Hematopoietic multipotent progenitor cell treated with erythropoietin and hydrocortisone succinate and interleukin-3 and kit ligand, for 17 days (in vitro differentiated cells): ENCODE measurements at regions not wholly inside any gene's neighbourhood (a gene's known extent, or its start where the extent isn't known, plus 50 kb on each side); places are given as distances from the start of the nearest gene placed in this dataset.

Source experiments
- DNase-seq: peaks from one replicate; pipeline ENCODE4 v3.0.0-alpha.2; 2015; ENCODE audit warnings: low spot score

DNA sequence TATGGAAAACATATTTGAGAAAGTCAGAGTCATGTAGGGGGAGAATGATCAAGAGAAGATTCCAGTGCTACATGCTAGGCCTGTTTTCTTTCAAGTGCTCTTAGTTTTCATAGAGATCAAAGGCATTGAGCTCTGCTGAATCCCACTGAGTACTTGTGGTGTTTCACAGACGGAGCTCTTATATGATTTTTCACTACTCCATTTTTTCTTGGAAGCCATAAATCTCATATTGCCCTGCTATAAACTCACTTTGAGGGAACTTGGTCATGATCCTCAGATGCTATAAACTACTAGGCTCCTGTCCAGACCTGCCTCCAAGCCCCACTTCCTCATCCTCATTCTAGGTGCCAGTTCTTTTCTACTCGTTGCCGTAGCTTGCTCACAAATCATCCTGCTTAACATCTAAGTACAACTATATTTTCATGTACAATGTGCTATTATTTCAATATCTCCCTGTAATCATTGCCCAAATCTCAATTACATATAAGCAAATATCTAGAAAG, 180.8 kb upstream of the CCDC179 start:
- DNase-seq = no peak

DNA sequence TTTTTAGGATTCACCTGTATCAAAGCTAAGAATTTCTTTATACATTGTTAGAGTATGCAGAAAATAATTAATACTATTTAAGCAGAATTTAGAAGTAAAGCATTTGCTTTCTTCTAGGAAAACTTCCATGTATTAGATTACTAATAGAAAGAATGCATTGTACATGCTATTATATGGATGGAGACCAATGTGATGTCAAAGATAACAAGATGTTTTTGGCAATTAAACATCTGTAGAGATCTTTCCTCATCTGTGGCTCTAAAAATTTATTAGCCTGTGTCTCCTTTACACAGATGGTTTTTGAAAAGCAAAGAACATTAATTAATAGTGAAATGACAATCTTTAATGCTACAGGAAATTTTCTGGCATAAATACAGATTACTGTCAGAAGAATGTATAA, 198.4 kb upstream of the CCDC179 start:
- DNase-seq = no peak

GRCh38 chr11:23063276-23063675, 203.0 kb upstream of the CCDC179 start:
- DNase-seq = no peak

DNA sequence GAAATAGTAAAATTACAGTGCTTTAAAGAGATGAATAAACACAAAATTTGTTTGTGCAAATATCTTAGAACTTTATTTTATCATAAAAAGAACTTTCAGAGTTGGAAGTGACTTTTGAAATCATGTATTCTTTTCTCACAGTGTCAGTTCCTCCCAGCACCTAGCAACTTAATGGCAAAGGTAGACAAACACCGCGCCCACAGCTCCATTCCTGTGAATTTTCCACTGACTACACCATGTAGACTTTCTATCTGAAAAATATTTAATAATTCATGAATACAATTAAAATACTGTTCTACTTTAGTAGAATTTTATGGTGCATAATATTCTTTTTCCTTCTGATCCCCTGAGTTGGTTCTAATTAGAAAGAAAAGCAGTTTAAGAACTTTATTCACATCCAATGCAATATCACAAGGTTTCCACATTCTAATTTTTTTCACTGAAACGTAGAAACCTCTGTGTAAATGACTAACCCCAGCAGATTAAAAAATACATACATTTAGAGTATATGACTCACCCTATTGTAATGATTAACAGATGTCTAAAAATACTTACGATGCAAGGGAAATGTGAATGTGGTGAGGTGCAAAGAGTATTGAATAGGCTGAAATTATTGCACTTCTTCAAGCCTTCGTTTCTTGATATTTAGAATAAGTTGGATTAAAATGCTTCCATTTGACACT, 218.2 kb upstream of the CCDC179 start:
- DNase-seq = no peak

- no peak for DNase-seq
Measured at GRCh38 chr11:23079382-23079813, 219.1 kb upstream of the CCDC179 start.

DNA sequence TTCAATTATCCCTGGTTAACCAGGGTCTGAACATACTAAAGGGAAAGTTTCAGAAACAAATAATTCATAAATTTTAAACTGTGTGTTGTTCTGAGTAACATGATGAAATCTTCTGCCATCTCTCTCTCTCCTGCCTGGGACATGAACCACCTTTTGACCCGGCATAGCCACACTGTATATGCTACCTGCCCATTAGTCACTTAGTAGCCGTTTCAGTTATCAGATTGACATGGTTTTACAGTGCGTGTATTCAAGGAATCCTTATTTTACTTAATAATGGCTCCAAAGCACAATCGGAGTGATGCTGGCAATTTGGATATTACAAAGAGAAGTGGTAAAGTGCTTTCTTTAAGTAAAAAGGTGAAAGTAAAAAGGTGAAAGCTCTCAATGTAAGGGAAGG, 227.1 kb upstream of the CCDC179 start:
- no peak for DNase-seq

DNA sequence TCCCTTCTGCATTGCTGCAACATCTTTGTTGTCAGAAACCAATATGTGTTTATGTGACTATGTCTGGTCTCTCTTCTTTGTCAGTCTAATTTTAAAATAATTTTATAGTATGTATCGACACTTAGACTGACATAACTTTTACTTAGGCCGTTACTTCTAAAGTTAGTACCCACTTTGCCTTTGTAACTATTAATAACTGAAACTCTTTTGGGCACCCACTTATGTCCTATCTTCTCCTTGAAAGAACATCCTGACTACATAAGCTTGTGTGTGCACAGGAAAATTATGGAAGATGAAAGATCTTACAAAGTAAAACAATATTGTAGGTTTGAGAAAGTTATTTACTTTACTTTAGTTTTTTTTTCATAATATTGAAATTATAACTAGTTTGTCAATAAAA, 230.4 kb upstream of the CCDC179 start:
- DNase-seq = no peak

DNA sequence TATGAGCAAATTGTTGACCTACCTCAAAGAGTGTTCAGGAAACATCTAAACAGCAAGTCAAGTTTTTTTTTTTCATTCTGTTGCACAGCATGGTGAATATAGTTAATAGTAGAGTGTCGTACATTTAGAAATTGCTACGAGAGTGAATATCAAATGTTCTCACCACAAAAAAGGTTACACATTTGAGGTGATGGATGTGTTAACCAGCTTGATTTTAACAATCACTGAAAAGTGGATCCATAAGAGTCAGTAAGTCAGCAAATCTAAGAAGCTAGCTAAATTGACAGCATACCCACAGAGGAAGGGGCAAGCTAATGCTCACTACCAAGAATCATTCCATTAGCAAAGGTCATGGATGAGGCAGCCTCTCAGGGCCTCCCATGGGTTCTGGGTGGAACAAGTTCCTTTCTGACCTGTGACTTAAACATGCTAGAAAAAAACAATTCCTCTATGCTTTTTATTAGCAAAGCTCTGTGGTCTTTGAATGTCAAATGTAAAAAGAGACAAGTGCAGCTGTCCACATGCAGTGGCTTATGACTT, 235.4 kb upstream of the CCDC179 start:
- DNase-seq = no peak

GRCh38 chr11:23097891-23098290, 237.6 kb upstream of the CCDC179 start:
- DNase-seq = no peak

DNA sequence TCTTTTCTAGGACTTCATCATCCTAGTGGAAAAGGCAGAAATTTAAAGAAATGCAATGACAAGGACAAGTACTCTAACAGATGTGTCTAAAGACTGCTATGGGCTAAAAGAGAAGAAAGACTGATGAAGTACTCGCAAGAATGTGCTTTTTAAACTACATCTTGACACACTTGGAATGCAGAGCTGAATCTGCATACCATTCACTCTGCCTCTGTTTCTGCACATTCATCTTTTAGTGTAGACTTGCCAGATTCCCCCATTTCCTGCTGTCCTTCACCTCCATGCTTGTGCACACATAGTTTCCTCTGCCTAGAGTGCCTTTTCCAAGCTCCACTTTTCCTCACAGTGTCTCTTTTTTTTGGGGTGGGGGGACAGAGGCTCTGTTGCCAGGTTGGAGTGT, 239.0 kb upstream of the CCDC179 start:
- DNase-seq = no peak

DNA sequence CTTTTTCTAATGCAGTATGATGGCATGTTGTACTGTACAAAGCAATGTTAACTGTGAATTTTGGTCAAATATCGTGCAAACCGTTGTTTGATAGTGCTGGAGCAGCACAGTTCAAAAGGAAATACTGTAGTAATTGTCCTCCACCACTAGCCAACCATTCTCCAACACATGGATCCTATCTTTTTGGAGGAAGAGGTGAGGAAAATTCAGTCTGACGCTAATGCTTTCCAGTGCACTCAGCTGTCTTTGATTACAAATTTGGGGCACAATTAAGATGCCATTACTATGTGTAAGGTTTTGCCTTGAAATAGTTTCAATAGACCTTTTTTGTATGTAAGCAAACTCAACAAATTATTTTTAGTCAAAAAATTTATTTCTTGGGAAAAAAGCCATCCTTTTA, 240.5 kb upstream of the CCDC179 start:
- no peak for DNase-seq

DNA sequence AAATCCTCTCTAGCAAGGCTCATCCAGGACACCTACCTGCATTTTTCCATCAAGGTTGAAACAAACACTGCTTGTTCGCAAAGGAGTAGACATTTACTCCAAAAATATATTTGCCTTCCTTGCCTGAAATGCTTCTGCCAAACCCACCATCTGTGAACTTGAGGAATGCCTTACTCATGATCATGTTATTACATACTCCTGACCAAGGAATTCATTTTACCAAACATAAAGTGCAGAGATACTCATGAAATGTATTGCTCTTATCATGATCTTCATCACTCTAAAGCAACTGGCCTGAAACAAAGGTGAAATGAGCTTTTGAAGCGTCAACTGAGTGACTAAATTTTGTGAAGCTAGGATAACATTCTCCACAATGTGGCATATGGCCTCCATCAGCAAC, 243.1 kb upstream of the CCDC179 start:
- DNase-seq = no peak

DNA sequence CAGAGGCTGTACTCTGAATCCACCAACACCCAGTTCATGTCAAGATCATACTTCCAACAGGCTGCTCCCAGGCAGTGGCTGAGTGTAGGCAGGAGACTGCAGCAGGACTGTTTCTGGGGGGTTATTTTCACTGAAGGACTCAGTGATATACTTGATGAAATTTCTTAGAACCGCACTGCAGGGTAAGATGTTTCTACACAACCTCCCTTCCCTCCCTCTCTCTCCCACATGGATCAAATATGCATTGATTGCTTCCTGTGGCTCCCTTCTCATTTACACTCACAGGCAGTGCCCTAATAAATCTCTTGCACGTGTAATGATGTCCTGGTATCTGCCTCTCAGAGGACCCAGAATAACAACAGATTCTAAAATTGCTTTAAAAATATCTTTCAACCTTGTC, 251.3 kb upstream of the CCDC179 start:
- no peak for DNase-seq

GRCh38 chr11:23112390-23112789, 252.1 kb upstream of the CCDC179 start:
- no peak for DNase-seq

DNA sequence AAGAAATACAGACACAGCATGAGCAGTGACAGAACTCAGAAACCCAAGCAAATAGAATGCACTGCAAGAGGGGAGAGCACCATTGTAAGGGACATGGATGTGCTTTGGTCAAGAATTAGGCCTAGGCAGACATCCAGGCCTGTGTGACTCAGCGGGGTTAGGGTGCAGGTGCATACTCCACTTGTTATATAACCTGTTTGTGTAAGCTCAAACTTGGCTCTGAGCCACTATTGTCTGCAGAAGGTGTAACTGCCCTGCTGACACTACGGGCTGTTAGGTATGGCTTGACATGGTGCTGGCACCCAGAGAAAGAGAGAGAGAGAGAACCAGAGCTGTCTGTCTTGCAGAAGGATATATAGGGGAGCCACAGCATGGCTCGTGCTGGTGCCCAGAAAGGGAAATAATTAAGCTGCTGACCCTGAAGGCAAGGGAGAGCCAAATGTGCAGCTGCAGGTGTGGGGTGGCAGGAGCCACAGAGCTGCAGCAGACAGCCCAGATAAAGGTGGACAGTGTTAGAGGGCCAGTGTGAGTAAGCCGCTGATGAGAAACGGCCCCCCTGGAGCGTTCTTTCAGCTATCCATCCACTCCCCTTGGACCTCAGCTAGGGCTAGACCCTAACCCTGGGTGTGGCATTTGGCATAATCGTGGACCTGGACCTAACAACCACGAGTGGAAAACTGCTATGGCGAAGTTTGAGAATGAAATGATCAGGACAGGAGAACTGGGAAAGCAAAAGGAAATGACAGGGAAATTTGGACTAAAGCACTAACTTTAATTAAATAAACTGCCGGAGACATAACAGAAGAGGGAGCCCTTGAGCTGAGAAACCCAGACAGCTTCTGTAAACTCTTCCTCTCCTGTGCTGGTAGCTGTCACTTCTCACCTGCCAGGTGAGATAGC, 253.0 kb upstream of the CCDC179 start:
- no peak for DNase-seq

DNA sequence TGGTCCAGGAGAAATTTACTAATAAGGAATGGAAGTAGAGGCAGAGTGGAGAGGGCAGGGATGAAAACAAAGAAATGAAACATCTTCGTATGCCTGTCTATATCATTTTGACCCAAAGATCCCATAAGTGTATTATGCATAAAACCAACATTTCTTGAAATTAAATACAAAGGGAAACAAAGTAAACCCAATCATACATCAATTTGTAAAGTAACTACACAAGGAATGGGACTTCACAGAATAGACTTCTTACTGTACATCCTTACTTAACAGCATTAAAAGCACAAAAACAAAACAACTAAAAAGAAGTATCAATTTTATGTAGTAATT, 253.6 kb upstream of the CCDC179 start:
- no peak for DNase-seq

DNA sequence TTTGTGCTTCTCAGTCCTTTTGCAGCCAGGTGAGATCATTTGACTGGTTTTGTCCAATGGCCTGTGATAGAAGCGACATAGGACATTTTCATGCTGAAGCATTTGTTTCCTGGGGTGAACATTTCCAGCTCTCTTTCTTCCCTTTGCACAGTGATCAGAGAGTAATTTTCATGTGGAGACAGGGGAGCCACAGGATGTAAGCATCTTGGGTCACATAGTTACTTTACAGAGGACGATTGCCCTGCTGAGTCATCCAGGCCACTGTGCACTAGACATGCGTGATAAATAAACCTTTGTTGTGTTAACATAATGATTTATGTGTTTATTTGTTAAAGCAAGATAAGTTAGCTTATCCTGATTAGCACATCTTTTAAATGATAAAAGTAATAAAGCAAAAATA, 263.5 kb upstream of the CCDC179 start:
- DNase-seq = no peak

DNA sequence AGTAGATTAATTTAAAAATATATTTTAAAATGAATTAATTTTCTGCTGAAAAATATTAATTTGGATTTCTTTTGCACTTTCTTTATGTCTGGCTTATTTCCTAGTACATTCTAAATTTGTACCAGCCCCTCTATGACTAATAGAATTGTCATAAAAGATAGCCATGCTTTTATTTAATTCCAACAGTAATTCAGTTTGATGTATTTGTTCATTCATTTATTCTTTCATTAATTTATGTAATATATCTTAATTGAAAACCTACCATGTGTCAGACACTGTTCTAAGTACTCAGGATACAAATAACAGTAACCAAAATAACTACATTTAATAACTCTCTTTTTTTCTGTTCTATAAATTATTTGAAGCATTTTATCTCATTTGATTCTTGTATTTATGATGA, 264.0 kb upstream of the CCDC179 start:
- no peak for DNase-seq

DNA sequence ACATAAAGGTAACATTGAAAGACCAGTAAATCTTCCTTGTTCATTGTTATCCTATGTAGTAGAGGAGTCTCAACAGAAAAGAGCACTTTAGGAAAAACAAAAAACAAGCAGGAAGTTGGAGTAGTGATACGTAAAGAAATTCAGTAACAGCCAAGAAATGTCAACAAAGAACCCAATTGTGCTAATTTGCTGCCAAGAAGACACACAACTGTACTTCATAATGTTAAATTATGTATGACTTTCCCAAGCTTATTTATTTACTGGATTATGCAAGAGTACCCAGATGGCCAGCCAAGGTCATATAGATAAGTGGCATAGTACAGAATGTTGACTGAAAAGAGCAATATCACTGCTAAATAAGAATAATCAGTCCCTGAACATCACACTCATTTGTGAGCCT, 264.7 kb upstream of the CCDC179 start:
- no peak for DNase-seq

- DNase-seq = no peak
Measured at GRCh38 chr11:23127706-23128105, 267.4 kb upstream of the CCDC179 start.

GRCh38 chr11:23134627-23135026, 274.4 kb upstream of the CCDC179 start:
- DNase-seq = no peak

DNA sequence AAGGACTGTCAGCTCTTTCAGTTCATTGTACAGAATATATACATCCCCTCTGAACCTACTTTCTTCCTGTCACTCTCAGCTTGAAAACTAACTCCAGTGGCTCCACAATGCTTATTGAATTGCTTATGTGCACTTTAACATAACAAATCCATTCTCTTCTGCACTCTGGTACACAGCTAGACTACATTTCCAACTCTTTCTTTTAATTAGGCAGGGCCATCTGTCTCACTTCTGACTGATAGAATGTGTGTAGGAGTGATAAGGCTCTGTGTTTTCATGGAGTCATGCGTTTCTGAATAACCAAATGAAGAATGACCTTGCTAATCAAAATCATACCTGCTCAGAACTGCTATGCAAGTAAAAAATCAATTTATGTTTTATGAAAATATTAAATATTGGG, 278.5 kb upstream of the CCDC179 start:
- no peak for DNase-seq

DNA sequence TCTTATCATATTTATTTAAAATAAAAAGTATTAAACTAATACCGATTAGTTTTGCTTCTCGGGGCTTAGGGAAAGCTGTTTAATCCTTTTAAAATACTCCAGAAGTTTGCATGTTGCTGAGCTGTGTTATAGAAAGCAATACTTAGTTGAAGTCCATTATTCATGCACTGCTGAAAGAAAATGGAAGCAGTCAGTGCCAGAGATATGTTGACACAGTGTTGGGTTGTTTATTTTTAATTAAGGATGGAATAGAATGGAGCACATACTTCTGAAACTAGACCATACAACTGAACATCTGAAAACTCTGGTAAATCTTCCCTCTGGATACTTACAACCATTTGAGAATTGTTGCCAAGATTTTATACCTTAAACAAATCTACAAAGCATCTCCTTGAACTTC, 282.7 kb upstream of the CCDC179 start:
- no peak for DNase-seq
